ENCODE measurements at regions not wholly inside any gene's neighbourhood (a gene's known extent, or its start where the extent isn't known, plus 50 kb on each side); places are given as distances from the start of the nearest gene placed in this dataset.

GRCh38 chr9:99282406-99282805 is 60.3 kb downstream of the SEC61B start:
- H3K4me1 ChIP-seq, result no peaks in the 10 kb centered on the region
- no peaks in the 10 kb centered on the region for H3K27me3 ChIP-seq
- no peaks in the 10 kb centered on the region for H4K20me1 ChIP-seq
- H3K27ac ChIP-seq, result no peak overlapping the region
- H3K4me2 ChIP-seq, result no peak overlapping the region
- H3K4me3 ChIP-seq, result no peak overlapping the region
- no peak for TF ChIP-seq Cebpa-rat (IDR thresholded peaks at IDR 0.05)
- H3K9me3 ChIP-seq (replicated peaks in 1 of 11), result no peaks in the 10 kb centered on the region
- no peaks in the 10 kb centered on the region for H3K36me3 ChIP-seq
- H3K9ac ChIP-seq, result no peak overlapping the region

- Histone ChIP-seq H3K27ac (no peak overlapping the region), H3K27me3 (no peaks in the 10 kb centered on the region), H3K4me3 (no peak overlapping the region), H3K36me3 (no peaks in the 10 kb centered on the region), H3K9me3 (replicated peaks in 1 of 11) (no peaks in the 10 kb centered on the region), H3K4me1 (no peaks in the 10 kb centered on the region), H3K9ac (no peak overlapping the region), H4K20me1 (no peaks in the 10 kb centered on the region), H3K4me2 (no peak overlapping the region)
- TF ChIP-seq Cebpa-rat (IDR thresholded peaks at IDR 0.05), result no peak
Observed at GRCh38 chr9:99285965-99286364, 63.9 kb downstream of the SEC61B start.

GRCh38 chr9:99286536-99286935 is 64.5 kb downstream of the SEC61B start:
- Histone ChIP-seq H3K9me3 (replicated peaks in 1 of 11) (no peaks in the 10 kb centered on the region), H3K4me3 (no peak overlapping the region), H3K4me1 (no peaks in the 10 kb centered on the region), H3K9ac (no peak overlapping the region; a peak in 1 of 22 replicates), H3K27me3 (no peaks in the 10 kb centered on the region), H4K20me1 (no peaks in the 10 kb centered on the region), H3K36me3 (no peaks in the 10 kb centered on the region), H3K4me2 (no peak overlapping the region), H3K27ac (no peak overlapping the region)
- no peak for TF ChIP-seq Cebpa-rat (IDR thresholded peaks at IDR 0.05)

- Histone ChIP-seq H3K4me1 (no peaks in the 10 kb centered on the region), H3K4me2 (no peak overlapping the region), H3K27ac (no peak overlapping the region), H4K20me1 (no peaks in the 10 kb centered on the region), H3K27me3 (no peaks in the 10 kb centered on the region), H3K9ac (no peak overlapping the region), H3K36me3 (no peaks in the 10 kb centered on the region), H3K4me3 (no peak overlapping the region), H3K9me3 (replicated peaks in 1 of 11) (no peaks in the 10 kb centered on the region)
- TF ChIP-seq Cebpa-rat (IDR thresholded peaks at IDR 0.05), result no peak
Observed at GRCh38 chr9:99287641-99288040, 65.6 kb downstream of the SEC61B start.

- no peak overlapping the region for H3K4me3 ChIP-seq
- no peak overlapping the region for H3K9ac ChIP-seq
- H3K9me3 ChIP-seq (replicated peaks in 1 of 11), result no peaks in the 10 kb centered on the region
- H3K4me2 ChIP-seq, result no peak overlapping the region
- H3K27ac ChIP-seq, result no peak overlapping the region
- H3K27me3 ChIP-seq, result no peaks in the 10 kb centered on the region
- no peak for TF ChIP-seq Cebpa-rat (IDR thresholded peaks at IDR 0.05)
- no peaks in the 10 kb centered on the region for H3K4me1 ChIP-seq
- H4K20me1 ChIP-seq, result no peaks in the 10 kb centered on the region
- H3K36me3 ChIP-seq, result no peaks in the 10 kb centered on the region
Observed at GRCh38 chr9:99288830-99289229, 66.7 kb downstream of the SEC61B start.

GRCh38 chr9:99294850-99295461 is 72.9 kb downstream of the SEC61B start:
- no peak for TF ChIP-seq Cebpa-rat (IDR thresholded peaks at IDR 0.05)
- Histone ChIP-seq H3K9me3 (replicated peaks in 1 of 11) (no peaks in the 10 kb centered on the region), H3K4me3 (no peak overlapping the region), H3K36me3 (no peaks in the 10 kb centered on the region), H3K9ac (no peak overlapping the region), H3K4me2 (peak overlapping the region; percentile 31 to 81 (median 74); a peak in 20 of 22 replicates), H3K27ac (peak overlapping the region in 5 of 11 experiments; percentile 67 to 83 (median 75); a peak in 7 of 22 replicates), H4K20me1 (no peaks in the 10 kb centered on the region), H3K4me1 (peaks cover 19 to 38% (median 31%) of the 10 kb centered on the region in 10 experiments), H3K27me3 (no peaks in the 10 kb centered on the region)

- TF ChIP-seq Cebpa-rat (IDR thresholded peaks at IDR 0.05), result no peak
- peak overlapping the region in 8 of 10 experiments; percentile 10 to 60 (median 29); a peak in 14 of 20 replicates for H3K4me3 ChIP-seq
- no peaks in the 10 kb centered on the region for H3K9me3 ChIP-seq (replicated peaks in 1 of 11)
- H3K36me3 ChIP-seq, result no peaks in the 10 kb centered on the region
- peak overlapping the region; percentile 57 to 82 (median 76) for H3K4me2 ChIP-seq
- no peaks in the 10 kb centered on the region for H3K27me3 ChIP-seq
- H3K9ac ChIP-seq, result peak overlapping the region in 10 of 11 experiments; percentile 28 to 75 (median 54); a peak in 17 of 22 replicates
- H3K4me1 ChIP-seq, result peaks cover 19 to 38% (median 31%) of the 10 kb centered on the region in 10 experiments
- peak overlapping the region in 10 of 11 experiments; percentile 5 to 85 (median 72); a peak in 19 of 22 replicates for H3K27ac ChIP-seq
- H4K20me1 ChIP-seq, result no peaks in the 10 kb centered on the region
Observed at GRCh38 chr9:99296291-99296951, 74.3 kb downstream of the SEC61B start.

GRCh38 chr9:99298614-99299013 is 76.5 kb downstream of the SEC61B start:
- H3K4me1 ChIP-seq, result peaks cover 19 to 38% (median 31%) of the 10 kb centered on the region in 10 experiments
- H3K4me2 ChIP-seq, result no peak overlapping the region
- H3K27ac ChIP-seq, result no peak overlapping the region
- no peaks in the 10 kb centered on the region for H4K20me1 ChIP-seq
- H3K27me3 ChIP-seq, result no peaks in the 10 kb centered on the region
- no peak overlapping the region for H3K4me3 ChIP-seq
- H3K36me3 ChIP-seq, result no peaks in the 10 kb centered on the region
- H3K9me3 ChIP-seq (replicated peaks in 1 of 11), result no peaks in the 10 kb centered on the region
- no peak for TF ChIP-seq Cebpa-rat (IDR thresholded peaks at IDR 0.05)
- H3K9ac ChIP-seq, result no peak overlapping the region

- H4K20me1 ChIP-seq, result no peaks in the 10 kb centered on the region
- H3K4me3 ChIP-seq, result no peak overlapping the region
- no peaks in the 10 kb centered on the region for H3K27me3 ChIP-seq
- no peak overlapping the region for H3K4me2 ChIP-seq
- TF ChIP-seq Cebpa-rat (IDR thresholded peaks at IDR 0.05), result no peak
- H3K4me1 ChIP-seq, result peaks cover 19 to 38% (median 31%) of the 10 kb centered on the region in 10 experiments
- no peak overlapping the region for H3K9ac ChIP-seq
- no peaks in the 10 kb centered on the region for H3K9me3 ChIP-seq (replicated peaks in 1 of 11)
- no peaks in the 10 kb centered on the region for H3K36me3 ChIP-seq
- H3K27ac ChIP-seq, result no peak overlapping the region
Observed at GRCh38 chr9:99299211-99300102, 77.4 kb downstream of the SEC61B start.
